ENCODE measurements at regions not wholly inside any gene's neighbourhood (a gene's known extent, or its start where the extent isn't known, plus 50 kb on each side); places are given as distances from the start of the nearest gene placed in this dataset.
"Not testable (repeated sequence)": the region's sequence is repeated elsewhere in the genome, so short reads cannot be mapped to it uniquely, and the experiment has no call there.

GRCh38 chr6:66277400-66277799 is 570.4 kb upstream of the EYS start:
- Histone ChIP-seq H3K4me2 (ENCODE audit: low read depth, low read length) (no peak overlapping the region), H3K79me2 (ENCODE audit: low read length) (no peaks in the 10 kb centered on the region), H3K4me1 (ENCODE audit: low read length) (no peaks in the 10 kb centered on the region), H3K9ac (ENCODE audit: low read length) (no peak overlapping the region), H4K20me1 (ENCODE audit: insufficient read depth, low read length) (no peaks in the 10 kb centered on the region), H3K9me3 (replicated peaks; ENCODE audit: insufficient read depth, low read length) (no peaks in the 10 kb centered on the region), H3K36me3 (replicated peaks; ENCODE audit: insufficient read depth, low read length) (no peaks in the 10 kb centered on the region), H3K4me3 (ENCODE audit: low read length) (no peak overlapping the region), H3K27me3 (replicated peaks; ENCODE audit: insufficient read depth, low read length) (no peaks in the 10 kb centered on the region), H2AFZ (ENCODE audit: low read length) (no peak overlapping the region), H3F3A (ENCODE audit: insufficient read depth, low read length) (no peaks in the 10 kb centered on the region), H3K27ac (ENCODE audit: low read length) (no peak overlapping the region), H3K9me2 (replicated peaks; ENCODE audit: insufficient read depth, low read length) (no peaks in the 10 kb centered on the region)
- TF ChIP-seq EZH2phosphoT487 (IDR thresholded peaks at IDR 0.05; ENCODE audit: low read length) (no peak), EZH2 (optimal IDR thresholded peaks at IDR 0.05; ENCODE audit: low read depth, low read length) (no peak), CTCF (IDR thresholded peaks at IDR 0.05; ENCODE audit: low read length) (no peak)
- DNase-seq: no peak

- TF ChIP-seq CTCF (IDR thresholded peaks at IDR 0.05; ENCODE audit: low read length): no peak
- no peak for TF ChIP-seq EZH2phosphoT487 (IDR thresholded peaks at IDR 0.05; ENCODE audit: low read length)
- no peak for TF ChIP-seq EZH2 (optimal IDR thresholded peaks at IDR 0.05; ENCODE audit: low read depth, low read length)
- no peak overlapping the region for H3K4me3 ChIP-seq (ENCODE audit: low read length)
- H3K36me3 ChIP-seq (replicated peaks; ENCODE audit: insufficient read depth, low read length): no peaks in the 10 kb centered on the region
- no peaks in the 10 kb centered on the region for H3K4me1 ChIP-seq (ENCODE audit: low read length)
- no peaks in the 10 kb centered on the region for H3K27me3 ChIP-seq (replicated peaks; ENCODE audit: insufficient read depth, low read length)
- no peak overlapping the region for H3K4me2 ChIP-seq (ENCODE audit: low read depth, low read length)
- no peaks in the 10 kb centered on the region for H3F3A ChIP-seq (ENCODE audit: insufficient read depth, low read length)
- H3K79me2 ChIP-seq (ENCODE audit: low read length): no peaks in the 10 kb centered on the region
- no peak overlapping the region for H3K9ac ChIP-seq (ENCODE audit: low read length)
- no peak overlapping the region for H3K27ac ChIP-seq (ENCODE audit: low read length)
- H4K20me1 ChIP-seq (ENCODE audit: insufficient read depth, low read length): no peaks in the 10 kb centered on the region
- no peak for DNase-seq
- no peaks in the 10 kb centered on the region for H3K9me3 ChIP-seq (replicated peaks; ENCODE audit: insufficient read depth, low read length)
- no peak overlapping the region for H2AFZ ChIP-seq (ENCODE audit: low read length)
- no peaks in the 10 kb centered on the region for H3K9me2 ChIP-seq (replicated peaks; ENCODE audit: insufficient read depth, low read length)
These were observed 558.7 kb upstream of the EYS start for GRCh38 chr6:66265737-66266136.

- Histone ChIP-seq H3K4me1 (ENCODE audit: low read length) (no peaks in the 10 kb centered on the region), H3K27me3 (replicated peaks; ENCODE audit: insufficient read depth, low read length) (no peaks in the 10 kb centered on the region), H3K9me3 (replicated peaks; ENCODE audit: insufficient read depth, low read length) (no peaks in the 10 kb centered on the region), H3K4me3 (ENCODE audit: low read length) (no peak overlapping the region), H4K20me1 (ENCODE audit: insufficient read depth, low read length) (no peaks in the 10 kb centered on the region), H3K9me2 (replicated peaks; ENCODE audit: insufficient read depth, low read length) (no peaks in the 10 kb centered on the region), H2AFZ (ENCODE audit: low read length) (no peak overlapping the region), H3F3A (ENCODE audit: insufficient read depth, low read length) (no peaks in the 10 kb centered on the region), H3K79me2 (ENCODE audit: low read length) (no peaks in the 10 kb centered on the region), H3K9ac (ENCODE audit: low read length) (no peak overlapping the region), H3K27ac (ENCODE audit: low read length) (no peak overlapping the region), H3K36me3 (replicated peaks; ENCODE audit: insufficient read depth, low read length) (no peaks in the 10 kb centered on the region), H3K4me2 (ENCODE audit: low read depth, low read length) (no peak overlapping the region)
- DNase-seq: no peak
- TF ChIP-seq CTCF (IDR thresholded peaks at IDR 0.05; ENCODE audit: low read length) (no peak), EZH2 (optimal IDR thresholded peaks at IDR 0.05; ENCODE audit: low read depth, low read length) (no peak), EZH2phosphoT487 (IDR thresholded peaks at IDR 0.05; ENCODE audit: low read length) (no peak)
These were observed 557.4 kb upstream of the EYS start for GRCh38 chr6:66264376-66264775.

GRCh38 chr6:66258731-66259487 is 551.9 kb upstream of the EYS start:
- not testable (repeated sequence) for H3K79me2 ChIP-seq (ENCODE audit: low read length); H3K4me3 ChIP-seq (ENCODE audit: low read length); H3K27ac ChIP-seq (ENCODE audit: low read length); H3K9me3 ChIP-seq (replicated peaks; ENCODE audit: insufficient read depth, low read length); H4K20me1 ChIP-seq (ENCODE audit: insufficient read depth, low read length); H3F3A ChIP-seq (ENCODE audit: insufficient read depth, low read length); H3K27me3 ChIP-seq (replicated peaks; ENCODE audit: insufficient read depth, low read length); H2AFZ ChIP-seq (ENCODE audit: low read length); H3K4me1 ChIP-seq (ENCODE audit: low read length); H3K36me3 ChIP-seq (replicated peaks; ENCODE audit: insufficient read depth, low read length); DNase-seq; H3K9ac ChIP-seq (ENCODE audit: low read length); H3K4me2 ChIP-seq (ENCODE audit: low read depth, low read length); H3K9me2 ChIP-seq (replicated peaks; ENCODE audit: insufficient read depth, low read length)
